Parathyroid adenoma (tissue), 2 donors: ENCODE measurements at regions not wholly inside any gene's neighbourhood (a gene's known extent, or its start where the extent isn't known, plus 50 kb on each side); places are given as distances from the start of the nearest gene placed in this dataset.
"Not testable (repeated sequence)": the region's sequence is repeated elsewhere in the genome, so short reads cannot be mapped to it uniquely, and the experiment has no call there.

Source experiments
- H2AFZ ChIP-seq: fragments of 300-600 bp; sonication (generic); one replicate; pipeline ENCODE4 v1.7.0; 2017; ENCODE audit warnings: antibody characterized with exemption, mild to moderate bottlenecking
- H3K27ac ChIP-seq: fragments of 300-600 bp; sonication (generic); one replicate; pipeline ENCODE4 v1.7.0; 2017
- H3K27me3 ChIP-seq: fragments of 300-600 bp; sonication (generic); one replicate; pipeline ENCODE4 v1.7.0; 2017; ENCODE audit warnings: low read length; ENCODE audit not compliant: control insufficient read depth, insufficient read depth
- H3K36me3 ChIP-seq: fragments of 300-600 bp; sonication (generic); one replicate; pipeline ENCODE4 v1.7.0; 2017; ENCODE audit warnings: low read length; ENCODE audit not compliant: control insufficient read depth, insufficient read depth
- H3K4me1 ChIP-seq: fragments of 300-600 bp; sonication (generic); one replicate; pipeline ENCODE4 v1.7.0; 2017; ENCODE audit warnings: control low read depth
- H3K4me2 ChIP-seq: fragments of 300-600 bp; sonication (generic); one replicate; pipeline ENCODE4 v1.7.0; 2017; ENCODE audit warnings: low read length
- H3K4me3 ChIP-seq: fragments of 300-600 bp; sonication (generic); one replicate; pipeline ENCODE4 v1.7.0; 2017; ENCODE audit warnings: low read depth, low read length
- H3K79me2 ChIP-seq: fragments of 300-600 bp; sonication (generic); one replicate; pipeline ENCODE4 v1.7.0; 2017; ENCODE audit warnings: control low read depth
- H3K9ac ChIP-seq: fragments of 300-600 bp; sonication (generic); one replicate; pipeline ENCODE4 v1.7.0; 2017; ENCODE audit warnings: mild to moderate bottlenecking
- H3K9me3 ChIP-seq: fragments of 300-600 bp; sonication (generic); one replicate; pipeline ENCODE4 v1.7.0; 2017; ENCODE audit warnings: low read length; ENCODE audit not compliant: control insufficient read depth
- TF ChIP-seq, protein P1 (sequence below): fragments of 300-600 bp; sonication (generic); IDR thresholded peaks from one replicate; pipeline ENCODE4 v1.7.0; 2017; ENCODE audit warnings: antibody characterized with exemption, mild to moderate bottlenecking
- donor health status: primary hyperparathyroidism.

DNA sequence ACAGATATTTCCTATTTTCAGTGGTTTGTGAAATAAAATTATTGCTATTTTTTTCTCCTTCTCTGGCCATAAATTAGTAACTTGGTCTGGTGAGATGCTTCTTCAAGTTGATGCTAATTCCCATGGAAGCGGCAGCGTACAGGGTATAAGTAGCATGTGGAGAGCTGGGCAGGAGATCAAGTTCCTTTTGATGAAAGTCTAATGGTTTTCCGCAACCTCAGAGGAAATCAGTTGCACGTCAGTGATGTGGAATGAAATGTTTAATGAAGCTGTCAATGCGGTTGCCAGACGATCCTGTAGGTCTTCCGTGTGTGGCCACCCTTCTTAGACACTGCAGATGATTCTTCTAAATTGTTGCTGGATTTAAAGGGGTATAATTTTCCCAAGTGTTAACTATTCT, 236.4 kb upstream of the GRM3 start:
- no peaks in the 10 kb centered on the region for H3K9me3 ChIP-seq
- no peak overlapping the region for H3K4me2 ChIP-seq
- no peak overlapping the region for H2AFZ ChIP-seq
- H3K27ac ChIP-seq: no peak overlapping the region
- no peaks in the 10 kb centered on the region for H3K4me1 ChIP-seq
- TF ChIP-seq, protein P1, sequence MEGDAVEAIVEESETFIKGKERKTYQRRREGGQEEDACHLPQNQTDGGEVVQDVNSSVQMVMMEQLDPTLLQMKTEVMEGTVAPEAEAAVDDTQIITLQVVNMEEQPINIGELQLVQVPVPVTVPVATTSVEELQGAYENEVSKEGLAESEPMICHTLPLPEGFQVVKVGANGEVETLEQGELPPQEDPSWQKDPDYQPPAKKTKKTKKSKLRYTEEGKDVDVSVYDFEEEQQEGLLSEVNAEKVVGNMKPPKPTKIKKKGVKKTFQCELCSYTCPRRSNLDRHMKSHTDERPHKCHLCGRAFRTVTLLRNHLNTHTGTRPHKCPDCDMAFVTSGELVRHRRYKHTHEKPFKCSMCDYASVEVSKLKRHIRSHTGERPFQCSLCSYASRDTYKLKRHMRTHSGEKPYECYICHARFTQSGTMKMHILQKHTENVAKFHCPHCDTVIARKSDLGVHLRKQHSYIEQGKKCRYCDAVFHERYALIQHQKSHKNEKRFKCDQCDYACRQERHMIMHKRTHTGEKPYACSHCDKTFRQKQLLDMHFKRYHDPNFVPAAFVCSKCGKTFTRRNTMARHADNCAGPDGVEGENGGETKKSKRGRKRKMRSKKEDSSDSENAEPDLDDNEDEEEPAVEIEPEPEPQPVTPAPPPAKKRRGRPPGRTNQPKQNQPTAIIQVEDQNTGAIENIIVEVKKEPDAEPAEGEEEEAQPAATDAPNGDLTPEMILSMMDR: no peak
- no peak overlapping the region for H3K9ac ChIP-seq
- no peaks in the 10 kb centered on the region for H3K79me2 ChIP-seq
- no peaks in the 10 kb centered on the region for H3K36me3 ChIP-seq
- no peak overlapping the region for H3K4me3 ChIP-seq
- H3K27me3 ChIP-seq: no peaks in the 10 kb centered on the region

DNA sequence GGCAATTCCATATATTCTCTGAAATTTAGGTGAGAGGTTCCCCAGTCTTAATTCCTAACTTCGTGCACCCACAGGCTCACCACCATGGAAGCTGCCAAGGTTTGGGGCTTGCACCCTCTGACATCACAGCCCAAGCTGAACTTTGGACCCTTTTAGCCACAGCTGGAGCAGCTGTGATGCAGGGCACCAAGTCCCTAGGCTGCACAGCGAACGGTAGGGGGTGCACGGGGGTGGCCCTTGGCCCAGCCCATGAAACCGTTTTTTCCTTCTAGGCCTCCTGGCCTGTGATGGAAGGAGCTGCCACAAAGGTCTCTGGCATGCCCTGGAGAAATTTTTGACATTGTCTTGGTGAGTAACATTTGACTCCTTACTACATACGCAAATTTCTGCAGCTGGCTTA, 251.9 kb upstream of the GRM3 start:
- Histone ChIP-seq H2AFZ (no peak overlapping the region), H3K9ac (no peak overlapping the region), H3K9me3 (no peaks in the 10 kb centered on the region), H3K79me2 (no peaks in the 10 kb centered on the region), H3K27ac (no peak overlapping the region), H3K27me3 (no peaks in the 10 kb centered on the region), H3K4me3 (no peak overlapping the region), H3K36me3 (no peaks in the 10 kb centered on the region), H3K4me2 (no peak overlapping the region), H3K4me1 (no peaks in the 10 kb centered on the region)
- TF ChIP-seq, protein P1: no peak

DNA sequence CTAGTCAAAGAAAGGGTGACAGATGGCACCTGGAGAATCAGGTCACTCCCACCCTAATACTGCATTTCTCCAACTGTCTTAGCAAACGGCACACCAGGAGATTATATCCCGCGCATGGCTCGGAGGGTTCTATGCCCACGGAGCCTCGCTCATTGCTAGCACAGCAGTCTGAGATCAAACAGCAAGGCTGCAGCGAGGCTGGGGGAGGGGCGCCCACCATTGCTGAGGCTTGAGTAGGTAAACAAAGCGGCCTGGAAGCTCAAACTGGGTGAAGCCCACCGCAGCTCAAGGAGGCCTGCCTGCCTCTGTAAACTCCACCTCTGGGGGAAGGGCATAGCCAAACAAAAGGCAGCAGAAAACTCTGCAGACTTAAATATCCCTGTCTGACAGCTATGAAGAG, 268.1 kb upstream of the GRM3 start:
- H3K27me3 ChIP-seq, H3K27ac ChIP-seq, H3K79me2 ChIP-seq, H3K4me2 ChIP-seq, H2AFZ ChIP-seq, H3K36me3 ChIP-seq, H3K4me3 ChIP-seq, H3K9me3 ChIP-seq, H3K4me1 ChIP-seq, H3K9ac ChIP-seq: not testable (repeated sequence)

DNA sequence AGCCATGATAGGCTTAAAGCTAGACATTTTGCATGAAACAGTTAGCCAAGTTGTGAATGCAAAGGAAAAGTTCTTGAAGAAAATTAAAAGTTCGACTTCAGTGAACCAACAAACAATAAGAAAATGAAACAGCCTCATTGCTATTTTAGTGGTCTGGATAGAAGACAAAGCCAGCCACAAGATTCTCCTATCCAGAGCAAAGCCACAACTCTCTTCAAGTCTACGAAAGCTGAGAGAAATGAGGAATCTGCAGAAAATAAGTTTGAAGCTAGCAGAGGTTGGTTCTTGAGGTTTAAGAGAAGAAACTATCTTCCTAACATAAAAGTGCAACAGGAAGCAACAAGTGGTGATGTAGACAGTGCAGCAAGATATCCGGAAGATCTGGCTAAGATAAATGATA, 271.4 kb upstream of the GRM3 start:
- H3K4me2 ChIP-seq: no peak overlapping the region
- TF ChIP-seq, protein P1: no peak
- no peak overlapping the region for H3K9ac ChIP-seq
- no peak overlapping the region for H3K27ac ChIP-seq
- H3K4me1 ChIP-seq: no peaks in the 10 kb centered on the region
- H3K27me3 ChIP-seq: no peaks in the 10 kb centered on the region
- no peaks in the 10 kb centered on the region for H3K79me2 ChIP-seq
- H3K4me3 ChIP-seq: no peak overlapping the region
- no peaks in the 10 kb centered on the region for H3K9me3 ChIP-seq
- no peak overlapping the region for H2AFZ ChIP-seq
- H3K36me3 ChIP-seq: no peaks in the 10 kb centered on the region

DNA sequence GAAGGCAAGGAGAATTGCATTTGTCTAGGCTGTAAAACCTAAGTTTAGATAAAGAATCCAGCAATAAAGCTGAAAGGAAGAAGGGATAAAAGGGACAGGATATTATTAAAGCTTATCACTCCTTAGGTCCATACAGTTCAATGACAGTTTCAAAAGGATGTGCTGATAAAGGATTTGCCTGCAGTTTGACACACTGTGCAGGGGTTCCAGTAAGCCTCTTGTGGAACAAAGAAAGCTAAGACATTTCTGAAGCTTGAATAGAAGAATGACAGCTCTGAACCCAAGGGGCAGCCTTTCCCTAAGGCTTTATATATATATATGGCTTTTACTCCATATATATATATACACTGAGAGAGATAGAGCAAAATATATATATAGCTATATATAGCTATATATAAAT, 276.8 kb upstream of the GRM3 start:
- H3K36me3 ChIP-seq: no peaks in the 10 kb centered on the region
- no peak overlapping the region for H3K4me2 ChIP-seq
- no peaks in the 10 kb centered on the region for H3K4me1 ChIP-seq
- TF ChIP-seq, protein P1: no peak
- H3K4me3 ChIP-seq: no peak overlapping the region
- no peaks in the 10 kb centered on the region for H3K9me3 ChIP-seq
- no peaks in the 10 kb centered on the region for H3K27me3 ChIP-seq
- H2AFZ ChIP-seq: no peak overlapping the region
- no peak overlapping the region for H3K27ac ChIP-seq
- no peak overlapping the region for H3K9ac ChIP-seq
- H3K79me2 ChIP-seq: no peaks in the 10 kb centered on the region

DNA sequence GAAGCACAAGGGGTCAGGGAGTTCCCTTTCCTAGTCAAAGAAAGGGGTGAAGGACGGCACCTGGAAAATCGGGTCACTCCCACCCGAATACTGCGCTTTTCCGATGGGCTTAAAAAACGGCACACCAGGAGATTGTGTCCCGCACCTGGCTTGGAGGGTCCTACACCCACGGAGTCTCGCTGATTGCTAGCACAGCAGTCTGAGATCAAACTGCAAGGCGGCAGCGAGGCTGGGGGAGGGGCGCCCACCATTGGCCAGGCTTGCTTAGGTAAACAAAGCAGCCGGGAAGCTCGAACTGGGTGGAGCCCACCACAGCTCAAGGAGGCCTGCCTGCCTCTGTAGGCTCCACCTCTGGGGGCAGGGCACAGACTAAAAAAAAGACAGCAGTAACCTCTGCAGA, 303.3 kb upstream of the GRM3 start:
- H3K9me3 ChIP-seq, H3K9ac ChIP-seq, H3K79me2 ChIP-seq, H3K27me3 ChIP-seq, H3K4me1 ChIP-seq, H3K36me3 ChIP-seq, H3K4me3 ChIP-seq, H2AFZ ChIP-seq, H3K4me2 ChIP-seq, H3K27ac ChIP-seq: not testable (repeated sequence)
